WTC11 (cell line): ENCODE measurements at regions not wholly inside any gene's neighbourhood (a gene's known extent, or its start where the extent isn't known, plus 50 kb on each side); places are given as distances from the start of the nearest gene placed in this dataset.

ENCODE experiments used
- ATAC-seq: fragments of 200-7000 bp; cut with Tn5 transposase; 2 replicates; pipeline ENCODE4 v1.10.0; 2021; ENCODE audit warnings: mild to moderate bottlenecking, moderate library complexity
- CTCF ChIA-PET: fragments of 300-600 bp; sonication (Branson Sonifier 250); formaldehyde crosslinking; loops from one replicate; lab custom pipeline; 2021; ENCODE audit warnings: antibody characterized with exemption; lab: Charles Lee
- POLR2A ChIA-PET: fragments of 350-600 bp; sonication (Branson Sonifier 250); formaldehyde crosslinking; loops from one replicate; lab custom pipeline; 2021; ENCODE audit warnings: antibody characterized with exemption; lab: Charles Lee
- DNase-seq: peaks from one replicate; pipeline ENCODE4 v3.0.0; 2021; ENCODE audit warnings: low spot score
- H3K27ac Mint-ChIP-seq: 2 replicates; pipeline ENCODE4 v1.8.0; 2021; ENCODE audit warnings: mixed read lengths
- H3K27me3 Mint-ChIP-seq: 2 replicates; pipeline ENCODE4 v1.8.0; 2021; ENCODE audit warnings: low read depth, mild to moderate bottlenecking, moderate library complexity, mixed read lengths
- H3K36me3 Mint-ChIP-seq: 2 replicates; pipeline ENCODE4 v1.8.0; 2021; ENCODE audit warnings: mixed read lengths
- H3K4me1 Mint-ChIP-seq: 2 replicates; pipeline ENCODE4 v1.8.0; 2022; ENCODE audit warnings: mixed read lengths
- H3K4me3 Mint-ChIP-seq: 2 replicates; pipeline ENCODE4 v1.8.0; 2021; ENCODE audit warnings: mild to moderate bottlenecking, moderate library complexity, mixed read lengths
- H3K9me3 Mint-ChIP-seq: 2 replicates; pipeline ENCODE4 v1.8.0; 2021; ENCODE audit warnings: mixed read lengths
- AR ChIP-seq: fragments of 250-450 bp; sonication (Bioruptor Pico); IDR thresholded peaks from 2 replicates; pipeline ENCODE4 v1.9.0; 2021; ENCODE audit warnings: mild to moderate bottlenecking
- CREB1 ChIP-seq: sonication (generic); formaldehyde crosslinking; IDR thresholded peaks from 2 replicates; pipeline ENCODE4 v1.8.0; 2023; ENCODE audit warnings: mild to moderate bottlenecking, missing genetic modification reagents
- CREM ChIP-seq: sonication (generic); formaldehyde crosslinking; IDR thresholded peaks from 2 replicates; pipeline ENCODE4 v1.8.1; 2022; ENCODE audit warnings: mild to moderate bottlenecking, missing genetic modification reagents, moderate library complexity
- E2F4 ChIP-seq: sonication (generic); formaldehyde crosslinking; IDR thresholded peaks from 2 replicates; pipeline ENCODE4 v1.8.1; 2022; ENCODE audit warnings: low read depth, mild to moderate bottlenecking, moderate library complexity, missing genetic modification reagents, borderline replicate concordance
- FOXK1 ChIP-seq: sonication (generic); formaldehyde crosslinking; IDR thresholded peaks from 2 replicates; pipeline ENCODE4 v1.8.0; 2022; ENCODE audit warnings: mild to moderate bottlenecking, moderate library complexity, missing genetic modification reagents
- FOXP1 ChIP-seq: sonication (generic); formaldehyde crosslinking; IDR thresholded peaks from 2 replicates; pipeline ENCODE4 v1.8.0; 2022; ENCODE audit warnings: missing genetic modification reagents, mild to moderate bottlenecking, moderate library complexity, borderline replicate concordance
- GTF2I ChIP-seq: fragments of 250-450 bp; sonication (Bioruptor Pico); conservative IDR thresholded peaks from 2 replicates; pipeline ENCODE4 v1.4.0; 2021; ENCODE audit warnings: mild to moderate bottlenecking
- NFATC4 ChIP-seq: fragments of 250-450 bp; sonication (Bioruptor Pico); IDR thresholded peaks from 2 replicates; pipeline ENCODE4 v1.9.0; 2021; ENCODE audit warnings: mild to moderate bottlenecking
- SP1 ChIP-seq: sonication (generic); formaldehyde crosslinking; conservative IDR thresholded peaks from 2 replicates; pipeline ENCODE4 v1.8.1; 2022; ENCODE audit warnings: missing genetic modification reagents
- STAT6 ChIP-seq: sonication (generic); formaldehyde crosslinking; conservative IDR thresholded peaks from 2 replicates; pipeline ENCODE4 v1.8.1; 2023; ENCODE audit warnings: mild to moderate bottlenecking, low read depth, missing genetic modification reagents, moderate library complexity
- TCF7 ChIP-seq: sonication (generic); formaldehyde crosslinking; IDR thresholded peaks from 2 replicates; pipeline ENCODE4 v1.8.0; 2022; ENCODE audit warnings: mild to moderate bottlenecking, low read depth, missing genetic modification reagents, moderate library complexity
- TEAD1 ChIP-seq: sonication (generic); formaldehyde crosslinking; IDR thresholded peaks from 2 replicates; pipeline ENCODE4 v1.8.0; 2022; ENCODE audit warnings: mild to moderate bottlenecking, missing genetic modification reagents
- TP53 ChIP-seq: sonication (generic); formaldehyde crosslinking; IDR thresholded peaks from 2 replicates; pipeline ENCODE4 v1.8.1; 2023; ENCODE audit warnings: mild to moderate bottlenecking, missing genetic modification reagents
- USF1 ChIP-seq: sonication (generic); formaldehyde crosslinking; IDR thresholded peaks from 2 replicates; pipeline ENCODE4 v1.8.0; 2022; ENCODE audit warnings: mild to moderate bottlenecking, missing genetic modification reagents
- USF2 ChIP-seq: sonication (generic); formaldehyde crosslinking; IDR thresholded peaks from 2 replicates; pipeline ENCODE4 v1.8.1; 2023; ENCODE audit warnings: mild to moderate bottlenecking, missing genetic modification reagents, moderate library complexity
- ZBTB43 ChIP-seq: sonication (generic); formaldehyde crosslinking; IDR thresholded peaks from 2 replicates; pipeline ENCODE4 v1.8.1; 2023; ENCODE audit warnings: mild to moderate bottlenecking, missing genetic modification reagents
- ZNF263 ChIP-seq: sonication (generic); formaldehyde crosslinking; IDR thresholded peaks from 2 replicates; pipeline ENCODE4 v1.8.1; 2022; ENCODE audit warnings: low read depth, mild to moderate bottlenecking, moderate library complexity, missing genetic modification reagents

- TF ChIP-seq USF1 (CRISPR knock-in tag) (no peak), CREB1 (CRISPR knock-in tag) (no peak), USF2 (no peak), NFATC4 (CRISPR knock-in tag) (no peak), TP53 (CRISPR knock-in tag) (no peak), FOXP1 (CRISPR knock-in tag) (no peak), ZBTB43 (CRISPR knock-in tag) (no peak), GTF2I (CRISPR knock-in tag) (no peak), STAT6 (CRISPR knock-in tag) (no peak)
Observed at GRCh38 chr6:97469451-97469850, 186.4 kb upstream of the MMS22L start (continued).

GRCh38 chr6:97470322-97470721 is 187.3 kb upstream of the MMS22L start:
- Mint-ChIP-seq H3K4me1 (peaks cover 11% of the 10 kb centered on the region), H3K27me3 (no peaks in the 10 kb centered on the region; the same call in 1 of the 2 replicates), H3K36me3 (no peaks in the 10 kb centered on the region), H3K4me3 (no peak overlapping the region), H3K9me3 (no peaks in the 10 kb centered on the region), H3K27ac (no peak overlapping the region)
- POLR2A ChIA-PET, result interaction anchor here (0.5 kb wide), 1 partner anchor 136 kb away, joined by 4 read pairs; no protein-coding TSS in a partner anchor
- CTCF ChIA-PET, result no interaction called here
- ATAC-seq, result no peak
- no peak for DNase-seq
- TF ChIP-seq E2F4 (CRISPR knock-in tag), result no peak
- no peak for TF ChIP-seq FOXK1 (CRISPR knock-in tag)
- TF ChIP-seq CREM (CRISPR knock-in tag), result no peak
- no peak for TF ChIP-seq TCF7 (CRISPR knock-in tag)
- TF ChIP-seq TEAD1, result no peak
- no peak for TF ChIP-seq ZNF263

- TF ChIP-seq SP1 (CRISPR knock-in tag) (no peak), AR (CRISPR knock-in tag) (no peak)
- DNase-seq (no peak), ATAC-seq (no peak)
- POLR2A ChIA-PET, result no interaction called here
- no peaks in the 10 kb centered on the region; the same call in 1 of the 2 replicates for H3K27me3 Mint-ChIP-seq
- no peaks in the 10 kb centered on the region for H3K4me1 Mint-ChIP-seq
- no peaks in the 10 kb centered on the region for H3K36me3 Mint-ChIP-seq
- no peaks in the 10 kb centered on the region for H3K9me3 Mint-ChIP-seq
- CTCF ChIA-PET, result interaction anchor here (1.2 kb wide), 1 partner anchor 34 kb away, joined by 3 read pairs; no protein-coding TSS in a partner anchor
- no peak overlapping the region for H3K27ac Mint-ChIP-seq
- no peak overlapping the region for H3K4me3 Mint-ChIP-seq
Observed at GRCh38 chr6:97473979-97474378, 191.0 kb upstream of the MMS22L start.
